Upper lobe of right lung (tissue), 1 donor: ENCODE measurements at regions not wholly inside any gene's neighbourhood (a gene's known extent, or its start where the extent isn't known, plus 50 kb on each side); places are given as distances from the start of the nearest gene placed in this dataset.
"Not testable (repeated sequence)": the region's sequence is repeated elsewhere in the genome, so short reads cannot be mapped to it uniquely, and the experiment has no call there.

Source experiments
- ATAC-seq: fragments of 200-7000 bp; cut with Tn5 transposase; one replicate; pipeline ENCODE4 v1.9.1; 2020; ENCODE audit warnings: mild to moderate bottlenecking, moderate library complexity
- DNase-seq: peaks from one replicate; pipeline ENCODE4 v3.0.0-alpha.2; 2020
- H3K27ac ChIP-seq: fragments of 200-600 bp; one replicate; pipeline ENCODE4 v1.8.0; 2022
- H3K27me3 ChIP-seq: fragments of 200-600 bp; one replicate; pipeline ENCODE4 v1.8.0; 2022; ENCODE audit warnings: mild to moderate bottlenecking
- H3K36me3 ChIP-seq: fragments of 200-600 bp; one replicate; pipeline ENCODE4 v1.8.0; 2022
- H3K4me1 ChIP-seq: fragments of 200-600 bp; one replicate; pipeline ENCODE4 v1.8.0; 2022
- H3K4me3 ChIP-seq: fragments of 200-600 bp; one replicate; pipeline ENCODE4 v1.8.0; 2022; ENCODE audit warnings: mild to moderate bottlenecking
- H3K9me3 ChIP-seq: fragments of 200-600 bp; one replicate; pipeline ENCODE4 v1.8.0; 2022
- intact Hi-C: fragments of 100-400 bp; cut with DNase I; formaldehyde crosslinking; loops from one replicate; pipeline ENCODE4 v1.11.0; 2022
- TF ChIP-seq, protein P1 (sequence below): fragments of 200-600 bp; IDR thresholded peaks from one replicate; pipeline ENCODE4 v1.8.0; 2022; ENCODE audit warnings: antibody characterized with exemption
- donor health status: DM: no; HTN: yes; CAD: no; lungs with severe emphysema.

DNA sequence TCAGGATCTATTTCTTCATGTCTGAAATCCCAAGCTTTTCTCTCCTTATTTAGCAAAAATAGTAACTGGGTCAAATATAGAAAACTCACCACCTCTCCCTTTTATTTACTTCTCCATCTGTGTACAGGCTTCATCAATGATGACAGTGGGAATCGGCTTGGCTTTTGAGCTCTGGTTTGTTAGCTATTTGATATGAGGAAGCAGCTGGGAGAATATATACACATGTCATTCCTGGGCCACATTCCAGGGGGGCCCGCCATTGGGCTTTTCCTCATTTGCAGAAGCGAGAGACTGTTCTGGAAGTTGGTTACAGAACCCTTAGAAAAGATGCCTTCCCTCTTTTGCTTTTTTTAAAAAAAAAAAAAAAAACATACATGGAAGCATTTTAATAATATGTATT is 107.4 kb upstream of the F9 start:
- DNase-seq, result no peak
- Histone ChIP-seq H3K27me3 (no peaks in the 10 kb centered on the region), H3K27ac (no peak overlapping the region), H3K36me3 (no peaks in the 10 kb centered on the region), H3K4me1 (no peaks in the 10 kb centered on the region), H3K4me3 (no peak overlapping the region), H3K9me3 (no peaks in the 10 kb centered on the region)
- ATAC-seq, result no peak
- TF ChIP-seq, protein P1, sequence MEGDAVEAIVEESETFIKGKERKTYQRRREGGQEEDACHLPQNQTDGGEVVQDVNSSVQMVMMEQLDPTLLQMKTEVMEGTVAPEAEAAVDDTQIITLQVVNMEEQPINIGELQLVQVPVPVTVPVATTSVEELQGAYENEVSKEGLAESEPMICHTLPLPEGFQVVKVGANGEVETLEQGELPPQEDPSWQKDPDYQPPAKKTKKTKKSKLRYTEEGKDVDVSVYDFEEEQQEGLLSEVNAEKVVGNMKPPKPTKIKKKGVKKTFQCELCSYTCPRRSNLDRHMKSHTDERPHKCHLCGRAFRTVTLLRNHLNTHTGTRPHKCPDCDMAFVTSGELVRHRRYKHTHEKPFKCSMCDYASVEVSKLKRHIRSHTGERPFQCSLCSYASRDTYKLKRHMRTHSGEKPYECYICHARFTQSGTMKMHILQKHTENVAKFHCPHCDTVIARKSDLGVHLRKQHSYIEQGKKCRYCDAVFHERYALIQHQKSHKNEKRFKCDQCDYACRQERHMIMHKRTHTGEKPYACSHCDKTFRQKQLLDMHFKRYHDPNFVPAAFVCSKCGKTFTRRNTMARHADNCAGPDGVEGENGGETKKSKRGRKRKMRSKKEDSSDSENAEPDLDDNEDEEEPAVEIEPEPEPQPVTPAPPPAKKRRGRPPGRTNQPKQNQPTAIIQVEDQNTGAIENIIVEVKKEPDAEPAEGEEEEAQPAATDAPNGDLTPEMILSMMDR, result no peak
- intact Hi-C loops, result no loop called here

GRCh38 chrX:139398258-139398657 is 132.3 kb upstream of the F9 start:
- H3K36me3 ChIP-seq, H3K27ac ChIP-seq, H3K4me1 ChIP-seq, H3K27me3 ChIP-seq, intact Hi-C loops, ATAC-seq, DNase-seq, H3K4me3 ChIP-seq, H3K9me3 ChIP-seq: not testable (repeated sequence)

DNA sequence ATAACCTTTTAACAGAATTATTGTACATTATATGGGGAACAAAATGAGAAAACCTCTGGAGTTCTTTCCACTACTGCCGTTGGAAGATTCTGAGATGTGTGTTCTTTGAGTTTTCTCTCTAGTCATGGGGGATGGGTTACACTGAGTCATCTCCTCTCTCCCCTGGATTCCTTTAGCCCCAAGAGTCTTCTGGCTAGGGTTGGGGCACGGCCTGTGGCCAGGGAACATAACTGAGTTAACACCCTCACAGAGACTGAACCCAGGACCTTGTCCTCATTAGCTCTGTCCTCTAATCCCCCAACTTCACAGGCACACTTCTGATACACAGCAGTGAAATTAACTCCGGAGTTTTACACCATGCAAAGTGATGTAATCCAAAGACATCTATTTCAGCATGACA is 142.3 kb upstream of the F9 start:
- no peaks in the 10 kb centered on the region for H3K36me3 ChIP-seq
- H3K4me3 ChIP-seq, result no peak overlapping the region
- DNase-seq (no peak), ATAC-seq (no peak)
- intact Hi-C loops, result no loop called here
- no peaks in the 10 kb centered on the region for H3K27me3 ChIP-seq
- no peak overlapping the region for H3K27ac ChIP-seq
- TF ChIP-seq, protein P1, result no peak
- H3K4me1 ChIP-seq, result no peaks in the 10 kb centered on the region
- H3K9me3 ChIP-seq, result no peaks in the 10 kb centered on the region

- Histone ChIP-seq H3K4me1 (no peaks in the 10 kb centered on the region), H3K36me3 (no peaks in the 10 kb centered on the region), H3K27ac (no peak overlapping the region), H3K27me3 (no peaks in the 10 kb centered on the region), H3K9me3 (no peaks in the 10 kb centered on the region), H3K4me3 (no peak overlapping the region)
- intact Hi-C loops, result no loop called here
- DNase-seq (no peak), ATAC-seq (no peak)
- TF ChIP-seq, protein P1, result no peak
Measured at GRCh38 chrX:139382529-139382928, 148.0 kb upstream of the F9 start.

DNA sequence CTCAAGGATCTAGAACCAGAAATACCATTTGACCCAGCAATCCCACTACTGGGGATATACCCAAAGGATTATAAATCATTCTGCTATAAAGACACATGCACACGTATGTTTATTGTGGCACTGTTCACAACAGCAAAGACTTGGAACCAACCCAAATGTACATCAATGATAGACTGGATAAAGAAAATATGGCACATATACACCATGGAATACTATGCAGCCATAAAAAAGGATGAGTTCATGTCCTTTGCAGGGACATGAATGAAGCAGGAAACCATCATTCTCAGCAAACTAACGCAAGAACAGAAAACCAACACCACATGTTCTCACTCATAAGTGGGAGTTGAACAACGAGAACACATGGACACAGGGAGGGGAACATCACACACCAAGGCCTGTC is 154.0 kb upstream of the F9 start:
- intact Hi-C loops, H3K4me1 ChIP-seq, ATAC-seq, H3K4me3 ChIP-seq, H3K27me3 ChIP-seq, H3K27ac ChIP-seq, H3K9me3 ChIP-seq, H3K36me3 ChIP-seq, DNase-seq: not testable (repeated sequence)

DNA sequence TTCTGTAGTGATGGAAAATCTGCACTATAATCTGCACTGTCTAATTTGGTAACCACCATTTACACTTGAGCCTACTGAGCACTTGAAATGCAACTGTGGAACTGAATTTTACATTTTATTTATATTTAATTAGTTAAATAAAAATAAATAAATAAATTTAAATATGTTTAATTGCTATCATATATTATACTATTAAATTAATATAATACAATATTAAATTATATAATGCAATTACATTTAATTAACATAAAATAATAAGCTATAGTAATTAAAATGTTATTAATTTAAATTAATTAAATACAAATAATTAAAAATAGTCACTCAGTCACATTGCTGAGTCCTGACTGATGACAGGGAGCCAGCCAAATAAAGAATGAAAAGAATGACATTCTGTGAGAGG is 170.2 kb upstream of the F9 start:
- Histone ChIP-seq H3K27me3 (no peaks in the 10 kb centered on the region), H3K9me3 (no peaks in the 10 kb centered on the region), H3K36me3 (no peaks in the 10 kb centered on the region), H3K4me3 (no peak overlapping the region), H3K27ac (no peak overlapping the region), H3K4me1 (no peaks in the 10 kb centered on the region)
- no peak for DNase-seq
- ATAC-seq, result no peak
- intact Hi-C loops, result no loop called here
- TF ChIP-seq, protein P1, result no peak

DNA sequence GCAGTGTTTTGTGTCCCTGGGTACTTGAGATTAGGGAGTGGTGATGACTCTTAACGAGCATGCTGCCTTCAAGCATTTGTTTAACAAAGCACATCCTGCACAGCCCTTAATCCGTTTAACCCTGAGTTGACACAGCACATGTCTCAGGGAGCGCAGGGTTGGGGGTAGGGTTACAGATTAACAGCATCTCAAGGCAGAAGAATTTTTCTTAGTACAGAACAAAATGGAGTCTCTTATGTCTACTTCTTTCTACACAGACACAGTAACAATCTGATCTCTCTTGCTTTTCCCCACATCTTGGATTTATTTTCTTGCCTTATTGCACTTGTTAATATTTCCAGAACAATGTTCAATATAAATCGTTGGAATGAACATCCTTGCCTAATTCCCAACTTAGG is 187.9 kb upstream of the F9 start:
- H3K4me1 ChIP-seq, intact Hi-C loops, ATAC-seq, H3K9me3 ChIP-seq, DNase-seq, H3K27me3 ChIP-seq, H3K4me3 ChIP-seq, H3K36me3 ChIP-seq, H3K27ac ChIP-seq: not testable (repeated sequence)

DNA sequence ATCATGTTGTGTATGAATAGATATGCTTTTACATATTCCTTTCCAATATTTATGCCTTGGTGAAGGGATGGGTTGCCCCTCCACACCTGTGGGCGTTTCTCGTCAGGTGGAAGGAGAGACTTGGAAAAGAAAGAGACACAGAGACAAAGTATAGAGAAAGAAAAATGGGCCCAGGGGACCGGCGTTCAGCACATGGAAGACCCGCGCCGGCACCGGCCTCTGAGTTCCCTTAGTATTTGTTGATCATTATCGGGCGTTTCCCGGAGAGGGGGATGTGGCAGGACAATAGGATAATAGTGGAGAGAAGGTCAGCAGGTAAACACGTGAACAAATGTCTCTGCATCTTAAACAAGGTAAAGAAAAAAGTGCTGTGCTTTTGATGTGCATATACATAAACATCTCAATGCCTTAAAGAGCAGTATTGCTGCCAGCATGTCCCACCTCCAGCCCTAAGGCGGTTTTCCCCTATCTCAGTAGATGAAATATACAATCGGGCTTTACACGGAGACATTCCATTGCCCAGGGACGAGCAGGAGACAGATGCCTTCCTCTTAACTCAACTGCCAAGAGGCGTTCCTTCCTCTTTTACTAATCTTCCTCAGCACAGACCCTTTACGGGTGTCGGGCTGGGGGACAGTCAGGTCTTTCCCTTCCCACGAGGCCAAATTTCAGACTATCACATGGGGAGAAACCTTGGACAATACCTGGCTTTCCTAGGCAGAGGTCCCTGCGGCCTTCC is 188.5 kb upstream of the F9 start:
- H3K9me3 ChIP-seq, H3K27ac ChIP-seq, H3K4me1 ChIP-seq, intact Hi-C loops, DNase-seq, ATAC-seq, H3K4me3 ChIP-seq, H3K36me3 ChIP-seq, H3K27me3 ChIP-seq: not testable (repeated sequence)
